NAMALWA (cell line): ENCODE measurements at regions not wholly inside any gene's neighbourhood (a gene's known extent, or its start where the extent isn't known, plus 50 kb on each side); places are given as distances from the start of the nearest gene placed in this dataset.

Experiments
- DNase-seq: peaks from one replicate; pipeline ENCODE4 v3.0.0-alpha.2; 2015; ENCODE audit warnings: low spot score

GRCh38 chr4:30875658-30876269, 155.6 kb downstream of the PCDH7 start:
- DNase-seq = no peak

GRCh38 chr4:30879855-30880598, 159.9 kb downstream of the PCDH7 start:
- no peak for DNase-seq

GRCh38 chr4:30881985-30882384, 161.8 kb downstream of the PCDH7 start:
- DNase-seq = no peak

- DNase-seq = no peak
Measured at GRCh38 chr4:30882443-30882842, 162.3 kb downstream of the PCDH7 start.

- DNase-seq = no peak
Measured at GRCh38 chr4:30882995-30883675, 163.0 kb downstream of the PCDH7 start.

GRCh38 chr4:30901461-30902451, 181.6 kb downstream of the PCDH7 start:
- no peak for DNase-seq

GRCh38 chr4:30903502-30904214, 183.5 kb downstream of the PCDH7 start:
- no peak for DNase-seq

GRCh38 chr4:30904215-30904555, 184.0 kb downstream of the PCDH7 start:
- no peak for DNase-seq

GRCh38 chr4:30904588-30904987, 184.4 kb downstream of the PCDH7 start:
- no peak for DNase-seq

- DNase-seq = no peak
Measured at GRCh38 chr4:30912098-30912714, 192.0 kb downstream of the PCDH7 start.

- DNase-seq = no peak
Measured at GRCh38 chr4:30916337-30917274, 196.4 kb downstream of the PCDH7 start.

GRCh38 chr4:30917946-30918345, 197.8 kb downstream of the PCDH7 start:
- DNase-seq = no peak

- DNase-seq = no peak
Measured at GRCh38 chr4:30919458-30919857, 199.3 kb downstream of the PCDH7 start.

- no peak for DNase-seq
Measured at GRCh38 chr4:30920043-30920442, 199.9 kb downstream of the PCDH7 start.

GRCh38 chr4:30922625-30923024, 202.5 kb downstream of the PCDH7 start:
- DNase-seq = no peak

GRCh38 chr4:30924495-30924894, 204.3 kb downstream of the PCDH7 start:
- DNase-seq = no peak

- DNase-seq = no peak
Measured at GRCh38 chr4:30929649-30930048, 209.5 kb downstream of the PCDH7 start.

GRCh38 chr4:30930276-30930675, 210.1 kb downstream of the PCDH7 start:
- DNase-seq = no peak

GRCh38 chr4:30932581-30932980, 212.4 kb downstream of the PCDH7 start:
- no peak for DNase-seq

- no peak for DNase-seq
Measured at GRCh38 chr4:30939069-30939468, 218.9 kb downstream of the PCDH7 start.
